H9 (cell line): ENCODE measurements at regions not wholly inside any gene's neighbourhood (a gene's known extent, or its start where the extent isn't known, plus 50 kb on each side); places are given as distances from the start of the nearest gene placed in this dataset.

Source experiments
- DNase-seq: peaks from one replicate; pipeline ENCODE4 v3.0.0-alpha.2; 2017
- H2AFZ ChIP-seq: one replicate; pipeline ENCODE4 v1.6.1; 2013; ENCODE audit warnings: mild to moderate bottlenecking, low read length, control low read depth, moderate library complexity
- H2AK5ac ChIP-seq: 2 replicates; pipeline ENCODE4 v1.6.1; 2013; ENCODE audit warnings: low read length, control low read depth, mixed read lengths; ENCODE audit not compliant: insufficient read length
- H2BK120ac ChIP-seq: one replicate; pipeline ENCODE4 v1.6.1; 2013; ENCODE audit warnings: low read depth, mild to moderate bottlenecking, low read length, control low read depth, inconsistent platforms; ENCODE audit not compliant: poor library complexity, severe bottlenecking
- H2BK12ac ChIP-seq: 2 replicates; pipeline ENCODE4 v1.6.1; 2013; ENCODE audit warnings: low read length, control low read depth, mixed read lengths, low read depth; ENCODE audit not compliant: insufficient read length
- H2BK15ac ChIP-seq: 2 replicates; pipeline ENCODE4 v1.6.1; 2013; ENCODE audit warnings: low read depth, low read length, control low read depth
- H2BK20ac ChIP-seq: one replicate; pipeline ENCODE4 v1.6.1; 2013; ENCODE audit warnings: low read depth, mild to moderate bottlenecking, low read length, control low read depth, inconsistent platforms; ENCODE audit not compliant: poor library complexity, severe bottlenecking
- H2BK5ac ChIP-seq: 2 replicates; pipeline ENCODE4 v1.6.1; 2013; ENCODE audit warnings: low read length, control low read depth, mixed read lengths; ENCODE audit not compliant: insufficient read length
- H3K14ac ChIP-seq: 2 replicates; pipeline ENCODE4 v1.6.1; 2013; ENCODE audit warnings: low read length, control low read depth; ENCODE audit not compliant: insufficient read depth
- H3K18ac ChIP-seq: 2 replicates; pipeline ENCODE4 v1.6.1; 2013; ENCODE audit warnings: low read depth, mild to moderate bottlenecking, mixed read lengths, low read length, control low read depth; ENCODE audit not compliant: insufficient read length
- H3K23ac ChIP-seq: 2 replicates; pipeline ENCODE4 v1.6.1; 2013; ENCODE audit warnings: low read length, control low read depth, mixed read lengths, low read depth; ENCODE audit not compliant: insufficient read length
- H3K23me2 ChIP-seq: 2 replicates; pipeline ENCODE4 v1.6.1; 2013; ENCODE audit warnings: low read depth, mild to moderate bottlenecking, mixed read lengths, low read length, control low read depth; ENCODE audit not compliant: insufficient read length, poor library complexity, severe bottlenecking
- H3K27ac ChIP-seq: 2 replicates; pipeline ENCODE4 v1.5.1; 2013; ENCODE audit warnings: low read length, control low read depth, mixed read lengths, low read depth; ENCODE audit not compliant: insufficient read length
- H3K27me3 ChIP-seq: 2 replicates; pipeline ENCODE4 v1.6.1; 2013; ENCODE audit warnings: low read length, control low read depth, inconsistent platforms; ENCODE audit not compliant: insufficient read depth
- H3K4ac ChIP-seq: 2 replicates; pipeline ENCODE4 v1.6.1; 2013; ENCODE audit warnings: low read depth, mild to moderate bottlenecking, control low read depth, inconsistent platforms, low read length, moderate library complexity
- H3K4me1 ChIP-seq: 2 replicates; pipeline ENCODE4 v1.6.1; 2013; ENCODE audit warnings: low read length, control low read depth, inconsistent platforms; ENCODE audit not compliant: insufficient read depth
- H3K4me2 ChIP-seq: 2 replicates; pipeline ENCODE4 v1.6.1; 2013; ENCODE audit warnings: low read length, control low read depth, mixed read lengths; ENCODE audit not compliant: insufficient read length, insufficient read depth
- H3K56ac ChIP-seq: 2 replicates; pipeline ENCODE4 v1.6.1; 2013; ENCODE audit warnings: low read depth, mild to moderate bottlenecking, mixed read lengths, low read length, control low read depth; ENCODE audit not compliant: insufficient read length
- H3K79me1 ChIP-seq: 2 replicates; pipeline ENCODE4 v1.6.1; 2013; ENCODE audit warnings: low read depth, mild to moderate bottlenecking, moderate library complexity, low read length, control low read depth, inconsistent platforms; ENCODE audit not compliant: insufficient read depth, poor library complexity, severe bottlenecking
- H3K79me2 ChIP-seq: 2 replicates; pipeline ENCODE4 v1.6.1; 2013; ENCODE audit warnings: low read length, control low read depth, inconsistent platforms; ENCODE audit not compliant: insufficient read depth
- H3K9ac ChIP-seq: 2 replicates; pipeline ENCODE4 v1.6.1; 2013; ENCODE audit warnings: low read length, control low read depth, mixed read lengths; ENCODE audit not compliant: insufficient read length; ENCODE audit errors: extremely low read depth
- H3K9me3 ChIP-seq: one replicate; pipeline ENCODE4 v1.6.1; 2013; ENCODE audit warnings: low read depth, low read length, inconsistent platforms; ENCODE audit not compliant: control insufficient read depth
- H3T11ph ChIP-seq: one replicate; pipeline ENCODE4 v1.6.1; 2013; ENCODE audit warnings: mild to moderate bottlenecking, low read length, control low read depth, inconsistent platforms
- H4K20me1 ChIP-seq: one replicate; pipeline ENCODE4 v1.6.1; 2013; ENCODE audit not compliant: control insufficient read depth, insufficient read length, insufficient read depth
- H4K5ac ChIP-seq: 2 replicates; pipeline ENCODE4 v1.6.1; 2013; ENCODE audit warnings: low read depth, mild to moderate bottlenecking, mixed read lengths, low read length, control low read depth; ENCODE audit not compliant: insufficient read length
- H4K8ac ChIP-seq: replicated peaks from 2 replicates; pipeline ENCODE4 v1.6.1; 2013; ENCODE audit warnings: low read length, control low read depth, mixed read lengths, low read depth; ENCODE audit not compliant: insufficient read length
- H4K91ac ChIP-seq: 2 replicates; pipeline ENCODE4 v1.6.1; 2013; ENCODE audit warnings: low read depth, mild to moderate bottlenecking, moderate library complexity, mixed read lengths, low read length, control low read depth; ENCODE audit not compliant: insufficient read length
- H3K27ac Mint-ChIP-seq, 3 experiments: 2 replicates in 2 of 3; 3 replicates in 1 of 3; pipeline ENCODE4 v1.8.0; 2020 to 2021; ENCODE audit warnings: mixed read lengths in 3 of 3, mild to moderate bottlenecking in 1 of 3, moderate library complexity in 1 of 3
- H3K27me3 Mint-ChIP-seq: 2 replicates; pipeline ENCODE4 v1.8.0; 2021; ENCODE audit warnings: low read depth, mild to moderate bottlenecking, moderate library complexity, mixed read lengths
- H3K36me3 Mint-ChIP-seq, 3 experiments: 2 replicates in 2 of 3; 3 replicates in 1 of 3; pipeline ENCODE4 v1.8.0; 2020 to 2021; ENCODE audit warnings: low read depth in 3 of 3, mixed read lengths in 3 of 3; ENCODE audit not compliant: insufficient read depth in 1 of 3
- H3K4me1 Mint-ChIP-seq, 2 experiments: 2 replicates each; pipeline ENCODE4 v1.8.0; 2020; ENCODE audit warnings: mixed read lengths in 2 of 2
- H3K4me3 Mint-ChIP-seq, 2 experiments: 2 replicates in 1 of 2; 3 replicates in 1 of 2; pipeline ENCODE4 v1.8.0; 2020 to 2021; ENCODE audit warnings: mild to moderate bottlenecking in 2 of 2, mixed read lengths in 2 of 2, moderate library complexity in 1 of 2
- H3K9me3 Mint-ChIP-seq, 2 experiments: 2 replicates in 1 of 2; 3 replicates in 1 of 2; pipeline ENCODE4 v1.8.0; 2020; ENCODE audit warnings: mild to moderate bottlenecking in 2 of 2, mixed read lengths in 2 of 2, moderate library complexity in 1 of 2
- CTCF ChIP-seq: fragments of 200-600 bp; sonication (generic); conservative IDR thresholded peaks from 3 replicates; pipeline ENCODE4 v1.8.0; 2021; ENCODE audit warnings: antibody characterized with exemption, mild to moderate bottlenecking
- WGBS: extraction: QIAGEN DNeasy Blood & Tissue Kit; methylation state at CpG from one replicate; pipeline ENCODE4 v1.1.7; 2013; ENCODE audit warnings: missing lambda C conversion rate, low lambda C conversion rate, mixed read lengths; ENCODE audit not compliant: insufficient read length; ENCODE audit errors: extremely low coverage; 5-methylcytosine and 5-hydroxymethylcytosine counted together

- Histone ChIP-seq H3K79me2 (no peaks in the 10 kb centered on the region), H3K18ac (no peak overlapping the region), H3K79me1 (no peaks in the 10 kb centered on the region), H3K4me1 (no peaks in the 10 kb centered on the region), H2BK12ac (no peak overlapping the region), H3K14ac (no peak overlapping the region), H3K4ac (no peak overlapping the region), H4K91ac (no peak overlapping the region), H2BK15ac (no peak overlapping the region), H3K23ac (no peak overlapping the region), H2AK5ac (no peak overlapping the region), H3K23me2 (no peaks in the 10 kb centered on the region), H2AFZ (no peak overlapping the region), H3T11ph (no peak overlapping the region), H3K4me2 (no peak overlapping the region), H3K56ac (no peak overlapping the region), H3K27me3 (no peaks in the 10 kb centered on the region), H3K9me3 (no peaks in the 10 kb centered on the region), H4K8ac (no peak overlapping the region), H4K5ac (no peak overlapping the region), H2BK120ac (no peak overlapping the region), H2BK5ac (no peak overlapping the region), H3K9ac (no peak overlapping the region), H3K27ac (no peak overlapping the region), H4K20me1 (no peaks in the 10 kb centered on the region), H2BK20ac (no peak overlapping the region)
- peaks cover 0 to 2% of the 10 kb centered on the region in 2 experiments; a peak in 2 of 5 replicates for H3K9me3 Mint-ChIP-seq
- H3K4me3 Mint-ChIP-seq, result no peak overlapping the region
- H3K4me1 Mint-ChIP-seq, result peaks cover 4 to 7% of the 10 kb centered on the region in 2 experiments; a peak in 3 of 4 replicates
- no CpG with 5 or more reads among the region's 4 CpGs for WGBS
- H3K27ac Mint-ChIP-seq, result no peak overlapping the region
- H3K36me3 Mint-ChIP-seq, result no peaks in the 10 kb centered on the region; a peak in 1 of 7 replicates
- H3K27me3 Mint-ChIP-seq, result peaks cover 26% of the 10 kb centered on the region
- no peak for DNase-seq
- TF ChIP-seq CTCF, result no peak
Observed at GRCh38 chr7:24448038-24448437, 125.2 kb upstream of the PALS2 start.
